IMR-90 (cell line): ENCODE measurements at regions not wholly inside any gene's neighbourhood (a gene's known extent, or its start where the extent isn't known, plus 50 kb on each side); places are given as distances from the start of the nearest gene placed in this dataset.

ENCODE experiments used
- ATAC-seq: fragments of 200-7000 bp; cut with Tn5 transposase; 2 replicates; pipeline ENCODE4 v1.9.1; 2020; ENCODE audit warnings: low read depth, mild to moderate bottlenecking, moderate library complexity
- BruUV-seq: library from RNA; stranded (reverse); fragments of 400-500 nt; replicated peaks from 2 replicates; lab custom pipeline; 2021; lab: Mats Ljungman, UMichigan
- CTCF ChIA-PET: fragments of 300-600 bp; formaldehyde crosslinking; extraction: SDS; loops from one replicate; lab custom pipeline; 2021; ENCODE audit warnings: antibody characterized with exemption; lab: Yijun Ruan, JAX
- POLR2A ChIA-PET: fragments of 300-600 bp; sonication (Branson Sonifier 250); formaldehyde crosslinking; loops from one replicate; lab custom pipeline; 2022; ENCODE audit warnings: antibody characterized with exemption; ENCODE audit not compliant: unreplicated experiment; lab: Charles Lee
- DNase-seq: peaks from one replicate; pipeline ENCODE4 v3.0.0; 2013
- H2AFZ ChIP-seq: replicated peaks from 2 replicates; pipeline ENCODE3; 2013; ENCODE audit warnings: low read length, mild to moderate bottlenecking; ENCODE audit not compliant: poor library complexity
- H2AK5ac ChIP-seq: 2 replicates; pipeline ENCODE4 v1.6.1; 2013; ENCODE audit warnings: low read depth, low read length, inconsistent platforms
- H2AK9ac ChIP-seq: replicated peaks from 2 replicates; pipeline ENCODE3; 2013; ENCODE audit warnings: mild to moderate bottlenecking, low read depth, low read length, moderate library complexity; ENCODE audit not compliant: poor library complexity
- H2BK120ac ChIP-seq: 2 replicates; pipeline ENCODE4 v1.6.1; 2013; ENCODE audit warnings: low read depth, low read length, inconsistent platforms
- H2BK15ac ChIP-seq: 3 replicates; pipeline ENCODE4 v1.6.1; 2013; ENCODE audit warnings: low read depth, low read length, inconsistent platforms
- H2BK20ac ChIP-seq: 2 replicates; pipeline ENCODE4 v1.6.1; 2013; ENCODE audit warnings: low read depth, mild to moderate bottlenecking, inconsistent platforms, low read length, moderate library complexity
- H2BK5ac ChIP-seq: 2 replicates; pipeline ENCODE4 v1.6.1; 2013; ENCODE audit warnings: mild to moderate bottlenecking, low read depth, low read length, inconsistent platforms; ENCODE audit not compliant: poor library complexity, severe bottlenecking
- H3K14ac ChIP-seq: replicated peaks from 2 replicates; pipeline ENCODE4 v1.6.1; 2013; ENCODE audit warnings: low read depth, low read length, inconsistent platforms
- H3K18ac ChIP-seq: 2 replicates; pipeline ENCODE4 v1.6.1; 2013; ENCODE audit warnings: low read depth, low read length, control low read depth
- H3K23ac ChIP-seq: 2 replicates; pipeline ENCODE4 v1.6.1; 2013; ENCODE audit warnings: low read depth, low read length, inconsistent platforms
- H3K27ac ChIP-seq: 2 replicates; pipeline ENCODE4 v1.5.1; 2013; ENCODE audit warnings: mild to moderate bottlenecking, control low read depth, low read length; ENCODE audit not compliant: insufficient read depth
- H3K27me3 ChIP-seq: 2 replicates; pipeline ENCODE4 v1.6.1; 2013; ENCODE audit warnings: low read length; ENCODE audit not compliant: control insufficient read depth, insufficient read depth
- H3K36me3 ChIP-seq: 2 replicates; pipeline ENCODE4 v1.6.1; 2013; ENCODE audit warnings: low read length, mixed read lengths; ENCODE audit not compliant: control insufficient read depth, insufficient read depth
- H3K4ac ChIP-seq: 2 replicates; pipeline ENCODE4 v1.6.1; 2013; ENCODE audit warnings: low read depth, low read length, inconsistent platforms
- H3K4me1 ChIP-seq: 2 replicates; pipeline ENCODE4 v1.6.1; 2013; ENCODE audit warnings: low read length, mixed read lengths; ENCODE audit not compliant: control insufficient read depth, insufficient read depth
- H3K4me2 ChIP-seq: 2 replicates; pipeline ENCODE4 v1.6.1; 2013; ENCODE audit warnings: low read depth, mild to moderate bottlenecking, control low read depth, low read length, moderate library complexity
- H3K4me3 ChIP-seq: 2 replicates; pipeline ENCODE4 v1.5.1; 2013; ENCODE audit warnings: low read depth, mild to moderate bottlenecking, control low read depth, low read length, moderate library complexity; ENCODE audit not compliant: insufficient read depth
- H3K56ac ChIP-seq: 2 replicates; pipeline ENCODE4 v1.6.1; 2013; ENCODE audit warnings: low read length, inconsistent platforms; ENCODE audit not compliant: insufficient read depth; ENCODE audit errors: extremely low read depth
- H3K79me1 ChIP-seq, 2 experiments: 2 replicates each; pipeline ENCODE4 v1.6.1; 2013; ENCODE audit warnings: low read length in 2 of 2, inconsistent platforms in 1 of 2, low read depth in 1 of 2
- H3K9ac ChIP-seq: 2 replicates; pipeline ENCODE4 v1.6.1; 2013; ENCODE audit warnings: low read depth, low read length, control low read depth
- H3K9me1 ChIP-seq: 2 replicates; pipeline ENCODE4 v1.6.1; 2013; ENCODE audit warnings: low read length, inconsistent platforms; ENCODE audit not compliant: insufficient read depth
- H3K9me3 ChIP-seq: 2 replicates; pipeline ENCODE4 v1.6.1; 2013; ENCODE audit warnings: low read length; ENCODE audit not compliant: control insufficient read depth, insufficient read depth
- H4K20me1 ChIP-seq: 2 replicates; pipeline ENCODE4 v1.6.1; 2013; ENCODE audit warnings: low read length, inconsistent platforms; ENCODE audit not compliant: insufficient read depth
- H4K5ac ChIP-seq: 2 replicates; pipeline ENCODE4 v1.6.1; 2013; ENCODE audit warnings: mild to moderate bottlenecking, low read depth, low read length, control low read depth
- H4K8ac ChIP-seq, 2 experiments: 2 replicates each; pipeline ENCODE4 v1.6.1; 2013; ENCODE audit warnings: low read depth in 2 of 2, low read length in 2 of 2, control low read depth in 1 of 2, inconsistent platforms in 1 of 2
- H4K91ac ChIP-seq: 2 replicates; pipeline ENCODE4 v1.6.1; 2013; ENCODE audit warnings: low read depth, low read length, inconsistent platforms; ENCODE audit not compliant: insufficient read depth
- BHLHE40 ChIP-seq: fragments of 150-350 bp; IDR thresholded peaks from 2 replicates; pipeline ENCODE4 v1.6.1; 2016; ENCODE audit warnings: mild to moderate bottlenecking, low read depth, low read length
- CEBPB ChIP-seq: IDR thresholded peaks from 2 replicates; pipeline ENCODE4 v1.6.1; 2012; ENCODE audit warnings: low read depth, low read length, improper control_type of control experiment
- CHD1 ChIP-seq: IDR thresholded peaks from 2 replicates; pipeline ENCODE4 v1.6.1; 2012; ENCODE audit warnings: low read depth, low read length, improper control_type of control experiment
- FOS ChIP-seq: fragments of 150-350 bp; IDR thresholded peaks from 2 replicates; pipeline ENCODE4 v1.6.1; 2016; ENCODE audit warnings: low read depth, low read length
- MAFK ChIP-seq: IDR thresholded peaks from 2 replicates; pipeline ENCODE4 v1.6.1; 2012; ENCODE audit warnings: low read depth, low read length, improper control_type of control experiment
- MAZ ChIP-seq: IDR thresholded peaks from 2 replicates; pipeline ENCODE4 v1.6.1; 2012; ENCODE audit warnings: low read depth, mild to moderate bottlenecking, low read length, improper control_type of control experiment, moderate library complexity, borderline replicate concordance
- MXI1 ChIP-seq: IDR thresholded peaks from 2 replicates; pipeline ENCODE4 v1.6.1; 2012; ENCODE audit warnings: low read depth, mild to moderate bottlenecking, low read length, moderate library complexity, borderline replicate concordance
- NFE2L2 ChIP-seq: fragments of 150-350 bp; IDR thresholded peaks from 2 replicates; pipeline ENCODE4 v1.6.1; 2016; ENCODE audit warnings: low read depth, mild to moderate bottlenecking, low read length
- POLR2A ChIP-seq: IDR thresholded peaks from 2 replicates; pipeline ENCODE4 v1.6.1; 2012; ENCODE audit warnings: mild to moderate bottlenecking, low read depth, low read length
- RAD21 ChIP-seq: IDR thresholded peaks from 2 replicates; pipeline ENCODE4 v1.6.1; 2012; ENCODE audit warnings: low read length, improper control_type of control experiment
- RCOR1 ChIP-seq: IDR thresholded peaks from 2 replicates; pipeline ENCODE4 v1.6.1; 2012; ENCODE audit warnings: mild to moderate bottlenecking, low read length, improper control_type of control experiment; ENCODE audit not compliant: insufficient replicate concordance
- RFX5 ChIP-seq: IDR thresholded peaks from 2 replicates; pipeline ENCODE4 v1.8.0; 2012; ENCODE audit warnings: low read depth, mild to moderate bottlenecking, low read length, moderate library complexity
- SMC3 ChIP-seq: fragments of 150-350 bp; IDR thresholded peaks from 2 replicates; pipeline ENCODE4 v1.6.1; 2016; ENCODE audit warnings: low read depth, mild to moderate bottlenecking, antibody characterized with exemption, low read length, moderate library complexity
- USF2 ChIP-seq: fragments of 150-350 bp; IDR thresholded peaks from 2 replicates; pipeline ENCODE4 v1.6.1; 2017; ENCODE audit warnings: mild to moderate bottlenecking, antibody characterized with exemption, low read length, low read depth
- WGBS, 2 experiments: methylation state at CpG; one replicate each; pipeline versions ENCODE4 v1.1.5 to v1.1.7; 2013; ENCODE audit warnings: missing lambda C conversion rate in 2 of 2; ENCODE audit not compliant: insufficient read length in 1 of 2; ENCODE audit errors: extremely low coverage in 2 of 2; 5-methylcytosine and 5-hydroxymethylcytosine counted together
- dilution Hi-C: fragments of 300-500 bp; cut with HindIII; formaldehyde crosslinking; loops from one replicate; pipeline ENCODE4 v1.14.3; 2018; ENCODE audit warnings: low sequenced_read_pairs; ENCODE audit not compliant: unreplicated experiment
- in situ Hi-C: fragments of 300-500 bp; cut with MboI; formaldehyde crosslinking; loops from 3 replicates; pipeline ENCODE4 v1.14.3; 2019; ENCODE audit warnings: low sequenced_read_pairs, inconsistent platforms, mixed read lengths
- intact Hi-C: fragments of 100-400 bp; cut with micrococcal nuclease; formaldehyde crosslinking; loops from 2 replicates; pipeline ENCODE4 v1.10.0; 2022
- TF ChIP-seq, protein P1 (sequence below): fragments of 150-350 bp; IDR thresholded peaks from 2 replicates; pipeline ENCODE4 v1.6.1; 2016; ENCODE audit warnings: low read depth, mild to moderate bottlenecking, low read length, moderate library complexity, borderline replicate concordance
- TF ChIP-seq, protein P2 (sequence below): conservative IDR thresholded peaks from 2 replicates; pipeline ENCODE4 v1.5.1; 2012; ENCODE audit warnings: mild to moderate bottlenecking, low read depth, low read length, improper control_type of control experiment

DNA sequence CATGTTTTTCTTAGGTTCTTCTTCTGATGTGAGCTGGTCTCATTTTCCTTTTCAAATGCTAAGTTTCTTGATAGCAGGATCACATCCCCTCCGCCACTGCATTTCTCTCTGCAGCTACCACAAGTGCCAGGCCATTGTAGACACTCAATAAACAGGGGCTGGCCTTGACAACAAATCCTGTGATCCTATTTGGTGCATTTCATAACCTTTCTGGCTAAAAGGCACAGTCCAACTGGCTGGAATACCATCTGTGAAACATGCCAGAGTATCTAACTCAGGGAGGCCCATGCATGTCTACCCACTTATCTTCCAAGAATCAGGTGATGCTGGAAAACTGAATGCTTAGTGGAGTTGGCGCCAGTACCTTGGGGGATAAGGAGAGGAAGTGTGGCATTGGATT is 85.2 kb upstream of the NR2F2 start:
- Histone ChIP-seq H3K23ac (no peak overlapping the region), H2BK15ac (no peak overlapping the region), H4K91ac (no peak overlapping the region), H3K18ac (no peak overlapping the region), H2BK5ac (no peak overlapping the region), H4K5ac (no peak overlapping the region), H3K4me1 (peaks cover 5% of the 10 kb centered on the region), H3K14ac (no peak overlapping the region; the same call in 1 of the 2 replicates), H3K27me3 (no peaks in the 10 kb centered on the region), H2AK5ac (no peak overlapping the region), H3K9me1 (no peaks in the 10 kb centered on the region), H2BK120ac (no peak overlapping the region), H3K4ac (no peak overlapping the region), H3K56ac (no peak overlapping the region), H3K4me2 (no peak overlapping the region), H4K20me1 (no peaks in the 10 kb centered on the region), H3K79me1 (no peaks in the 10 kb centered on the region), H3K9me3 (no peaks in the 10 kb centered on the region; the same call in none of the 2 replicates), H2AFZ (no peak overlapping the region), H2BK20ac (0 out of 2 replicates have a peak overlapping the region, but pooled peaks have one; percentile 43), H3K9ac (no peak overlapping the region), H3K36me3 (0 out of 2 replicates have a peak, but pooled peaks cover 1% of the 10 kb centered on the region), H2AK9ac (no peak overlapping the region), H4K8ac (no peak overlapping the region), H3K27ac (no peak overlapping the region), H3K4me3 (no peak overlapping the region)
- in situ Hi-C loops: no loop called here
- dilution Hi-C loops: no loop called here
- ChIA-PET POLR2A (no interaction called here), CTCF (interaction anchor here (0.6 kb wide), 1 partner anchor 334 kb away, joined by 7 read pairs; no protein-coding TSS in a partner anchor)
- TF ChIP-seq, protein P1, sequence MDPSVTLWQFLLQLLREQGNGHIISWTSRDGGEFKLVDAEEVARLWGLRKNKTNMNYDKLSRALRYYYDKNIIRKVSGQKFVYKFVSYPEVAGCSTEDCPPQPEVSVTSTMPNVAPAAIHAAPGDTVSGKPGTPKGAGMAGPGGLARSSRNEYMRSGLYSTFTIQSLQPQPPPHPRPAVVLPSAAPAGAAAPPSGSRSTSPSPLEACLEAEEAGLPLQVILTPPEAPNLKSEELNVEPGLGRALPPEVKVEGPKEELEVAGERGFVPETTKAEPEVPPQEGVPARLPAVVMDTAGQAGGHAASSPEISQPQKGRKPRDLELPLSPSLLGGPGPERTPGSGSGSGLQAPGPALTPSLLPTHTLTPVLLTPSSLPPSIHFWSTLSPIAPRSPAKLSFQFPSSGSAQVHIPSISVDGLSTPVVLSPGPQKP: no peak
- TF ChIP-seq RFX5 (no peak), USF2 (no peak), NFE2L2 (no peak), RCOR1 (no peak), CEBPB (no peak), MAFK (no peak), MAZ (no peak), FOS (no peak), POLR2A (no peak), CHD1 (no peak), MXI1 (no peak), BHLHE40 (no peak), RAD21 (no peak), SMC3 (no peak)
- TF ChIP-seq, protein P2, sequence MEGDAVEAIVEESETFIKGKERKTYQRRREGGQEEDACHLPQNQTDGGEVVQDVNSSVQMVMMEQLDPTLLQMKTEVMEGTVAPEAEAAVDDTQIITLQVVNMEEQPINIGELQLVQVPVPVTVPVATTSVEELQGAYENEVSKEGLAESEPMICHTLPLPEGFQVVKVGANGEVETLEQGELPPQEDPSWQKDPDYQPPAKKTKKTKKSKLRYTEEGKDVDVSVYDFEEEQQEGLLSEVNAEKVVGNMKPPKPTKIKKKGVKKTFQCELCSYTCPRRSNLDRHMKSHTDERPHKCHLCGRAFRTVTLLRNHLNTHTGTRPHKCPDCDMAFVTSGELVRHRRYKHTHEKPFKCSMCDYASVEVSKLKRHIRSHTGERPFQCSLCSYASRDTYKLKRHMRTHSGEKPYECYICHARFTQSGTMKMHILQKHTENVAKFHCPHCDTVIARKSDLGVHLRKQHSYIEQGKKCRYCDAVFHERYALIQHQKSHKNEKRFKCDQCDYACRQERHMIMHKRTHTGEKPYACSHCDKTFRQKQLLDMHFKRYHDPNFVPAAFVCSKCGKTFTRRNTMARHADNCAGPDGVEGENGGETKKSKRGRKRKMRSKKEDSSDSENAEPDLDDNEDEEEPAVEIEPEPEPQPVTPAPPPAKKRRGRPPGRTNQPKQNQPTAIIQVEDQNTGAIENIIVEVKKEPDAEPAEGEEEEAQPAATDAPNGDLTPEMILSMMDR: no peak
- no TSS peak for BruUV-seq
- ATAC-seq (no peak), DNase-seq (no peak)
- intact Hi-C loops: no loop called here
- WGBS, 2 experiments: no CpG with 5 or more reads among the region's 2 CpGs
